HG02970 (cell line): ENCODE measurements at regions not wholly inside any gene's neighbourhood (a gene's known extent, or its start where the extent isn't known, plus 50 kb on each side); places are given as distances from the start of the nearest gene placed in this dataset.

Experiments used
- ATAC-seq: cut with Tn5 transposase; IDR thresholded peaks from one replicate; pipeline ENCODE4 v1.9.1; 2021; ENCODE audit warnings: mild to moderate bottlenecking, moderate library complexity, moderate number of reproducible peaks; ENCODE audit not compliant: unreplicated experiment, low FRiP score

GRCh38 chr18:78006774-78007260 lies 757.2 kb downstream of the GALR1 start:
- no peak for ATAC-seq

GRCh38 chr18:78010363-78010762 lies 760.7 kb downstream of the GALR1 start:
- no peak for ATAC-seq

GRCh38 chr18:78017869-78018268 lies 768.2 kb downstream of the GALR1 start:
- ATAC-seq = no peak

GRCh38 chr18:78021196-78021595 lies 771.5 kb downstream of the GALR1 start:
- ATAC-seq = no peak

DNA sequence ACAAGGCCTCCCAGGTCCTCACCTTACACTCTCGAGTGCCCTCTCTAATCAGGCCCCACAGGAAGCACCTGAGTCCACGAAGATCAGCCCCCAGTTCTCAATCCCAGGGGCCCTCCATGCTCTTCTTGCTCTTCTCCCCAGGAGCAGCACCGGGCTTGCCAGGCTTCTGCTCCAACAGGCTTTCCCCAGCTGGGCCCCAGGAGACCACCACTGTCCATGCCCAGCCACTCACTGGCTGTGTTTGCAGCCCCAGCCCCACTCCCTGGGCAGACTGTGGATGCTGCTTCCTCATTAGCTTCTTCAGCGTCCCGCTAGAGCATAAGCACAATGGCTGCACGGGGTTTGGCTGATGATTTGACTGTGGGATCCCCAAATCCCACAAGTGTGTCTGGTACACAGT lies 781.9 kb downstream of the GALR1 start:
- no peak for ATAC-seq

GRCh38 chr18:78031991-78032390 lies 782.3 kb downstream of the GALR1 start:
- no peak for ATAC-seq

- ATAC-seq = no peak
These were observed 782.9 kb downstream of the GALR1 start for GRCh38 chr18:78032574-78032973.

DNA sequence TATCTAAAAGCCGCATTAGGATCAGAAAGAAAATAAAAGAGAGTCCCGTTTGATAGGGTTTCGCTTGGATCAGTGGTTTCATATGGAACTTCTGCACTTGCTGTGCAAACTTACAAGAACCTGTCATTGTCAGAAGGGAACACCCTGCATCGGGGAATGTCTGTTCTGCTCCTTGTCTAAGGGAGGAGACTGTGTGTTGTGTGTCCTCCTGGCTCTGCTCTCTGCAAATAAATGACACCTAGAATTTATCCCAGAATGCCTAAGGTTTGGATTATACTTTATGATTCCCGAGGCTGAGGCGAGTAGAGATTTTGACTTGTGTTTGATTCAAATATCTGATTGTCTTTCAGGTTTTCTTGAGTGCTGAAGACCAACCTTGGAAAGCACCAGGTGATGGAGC lies 785.1 kb downstream of the GALR1 start:
- no peak for ATAC-seq

DNA sequence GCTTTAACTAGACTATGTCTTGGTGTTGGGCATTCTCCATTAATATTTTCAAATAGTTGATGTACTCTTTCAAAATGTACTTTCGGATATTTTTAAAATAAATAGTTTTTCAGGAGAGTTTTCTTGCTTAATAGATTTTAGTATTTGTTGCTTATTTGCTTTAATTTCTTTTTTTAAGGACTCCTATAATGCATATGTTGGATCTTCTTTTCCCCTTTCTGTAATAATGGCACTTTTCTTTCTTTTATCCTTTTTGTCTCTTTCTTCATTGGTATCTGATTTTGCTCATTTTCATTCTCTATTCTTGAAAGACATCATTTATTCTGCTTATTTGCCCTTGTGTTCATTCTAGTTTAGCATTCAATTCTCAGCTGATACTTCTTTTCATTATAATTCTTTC lies 791.6 kb downstream of the GALR1 start:
- ATAC-seq = no peak

DNA sequence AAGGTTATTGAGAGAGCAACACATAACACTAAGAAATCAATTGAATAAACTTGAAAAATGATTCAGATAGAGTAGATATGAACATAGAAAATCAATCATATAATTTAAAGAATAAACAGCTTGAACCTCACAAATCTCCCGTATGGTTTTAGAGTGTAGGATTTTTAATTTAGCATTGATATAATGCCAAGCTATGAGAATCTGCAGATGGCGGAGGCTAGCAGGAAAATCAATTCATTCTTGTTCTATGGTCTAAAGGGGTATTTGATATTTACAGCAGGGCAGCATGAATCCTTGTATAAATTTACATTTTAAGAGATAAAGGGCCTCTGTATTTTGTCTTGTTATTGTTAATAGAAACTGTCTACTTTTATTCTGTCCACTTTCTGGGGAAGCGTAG lies 797.0 kb downstream of the GALR1 start:
- no peak for ATAC-seq

GRCh38 chr18:78049281-78049680 lies 799.6 kb downstream of the GALR1 start:
- no peak for ATAC-seq

DNA sequence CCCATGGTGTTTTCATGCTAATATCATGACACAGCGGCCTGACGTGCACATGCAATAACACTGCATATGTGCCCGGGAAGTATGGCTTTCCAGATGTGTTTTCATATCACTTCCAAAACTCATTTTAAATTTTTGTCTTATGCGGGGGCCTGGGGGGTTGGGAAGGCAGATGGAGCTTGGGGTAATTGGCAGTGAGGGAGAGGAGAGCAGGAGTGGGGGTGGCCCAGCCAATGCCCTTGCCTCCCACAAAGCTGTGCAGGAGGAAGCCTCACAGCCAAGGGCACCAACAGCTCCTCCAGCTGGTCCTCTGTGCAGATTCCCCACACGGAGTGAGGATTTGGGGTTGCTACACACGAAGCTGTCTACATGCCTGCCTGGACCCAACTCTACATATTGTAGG lies 805.2 kb downstream of the GALR1 start:
- no peak for ATAC-seq

DNA sequence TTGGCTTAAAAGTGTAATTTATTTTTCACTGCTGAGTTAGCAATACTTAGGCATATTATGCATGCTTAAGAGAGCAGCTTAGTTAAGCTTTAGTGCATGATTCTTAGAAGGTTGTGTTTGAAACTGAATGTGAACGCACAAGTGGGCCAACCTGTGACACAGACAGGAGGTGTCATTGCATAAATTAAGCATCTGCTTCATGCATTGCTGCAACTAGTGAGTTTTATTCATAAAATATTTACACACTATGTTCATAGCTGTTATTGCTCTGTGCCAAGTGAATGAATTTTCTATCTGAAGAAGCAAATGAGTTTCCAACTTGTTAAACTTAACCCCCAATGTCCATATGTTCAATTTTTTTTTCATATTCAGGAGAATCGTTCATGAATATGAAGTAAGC lies 806.4 kb downstream of the GALR1 start:
- no peak for ATAC-seq

DNA sequence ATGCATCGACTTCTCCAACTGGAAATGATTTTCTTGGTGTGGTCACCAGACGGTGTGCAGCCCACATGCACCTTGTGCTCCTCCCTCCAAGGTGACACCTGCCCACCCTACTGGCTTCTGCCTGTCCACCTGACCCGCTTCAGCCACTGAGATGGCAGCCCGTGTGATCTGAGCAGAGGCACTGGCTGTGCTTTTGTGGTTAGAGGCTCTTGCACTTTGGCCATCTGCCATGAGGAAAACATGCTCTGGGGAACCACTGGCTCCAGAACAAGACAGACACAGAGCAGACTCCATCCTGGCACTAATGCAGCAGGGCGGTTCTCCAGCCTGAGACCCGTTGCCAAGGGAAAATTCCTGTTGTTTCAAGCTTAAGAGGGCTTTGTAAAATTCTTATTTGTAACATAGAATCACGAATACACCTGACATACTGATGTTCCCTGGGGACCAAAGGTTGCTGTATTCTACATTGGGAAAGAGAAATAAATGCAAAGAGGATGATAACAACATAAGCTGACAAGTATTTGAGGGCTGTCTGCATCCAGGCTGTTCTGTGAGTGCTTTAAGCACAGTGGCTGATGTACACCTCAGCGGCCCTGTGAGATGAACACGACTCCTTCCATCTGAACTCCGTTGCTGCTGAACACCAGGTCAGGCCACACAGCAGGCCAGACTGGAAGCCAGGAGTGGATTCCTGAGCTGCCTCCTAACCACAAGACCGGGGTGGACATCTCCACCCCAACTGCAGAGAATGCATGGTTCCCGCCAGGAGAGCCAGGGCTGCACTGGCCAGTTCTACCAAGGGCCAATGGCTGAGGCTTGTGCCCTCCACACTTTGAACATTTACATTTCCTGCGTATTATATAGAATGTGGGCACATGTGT lies 820.4 kb downstream of the GALR1 start:
- ATAC-seq = no peak

DNA sequence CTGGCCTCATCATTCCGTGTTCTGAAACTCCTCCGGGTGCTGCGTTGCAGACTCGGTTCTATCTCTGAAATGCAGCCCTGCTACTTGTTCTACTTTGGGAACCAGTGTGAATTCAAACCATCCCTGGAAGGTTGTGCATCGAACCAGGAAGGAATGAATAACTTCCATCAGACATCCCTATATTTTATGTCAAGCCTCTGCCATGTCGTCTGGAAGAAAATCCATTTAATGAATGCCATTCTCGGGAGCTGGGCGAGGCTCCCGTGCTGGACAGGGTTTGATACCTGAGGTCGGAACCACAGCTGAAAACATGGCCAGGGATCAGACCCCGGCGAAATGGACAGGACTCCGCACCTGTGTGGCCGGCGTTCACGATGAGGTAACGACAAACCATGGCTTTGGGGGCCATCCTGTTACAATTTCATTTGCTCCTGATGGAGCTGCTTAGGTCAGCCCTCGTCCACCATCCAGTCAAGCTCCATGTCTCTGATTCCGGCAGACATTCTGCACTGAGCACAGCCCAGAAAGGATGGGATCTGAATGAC lies 821.6 kb downstream of the GALR1 start:
- ATAC-seq = no peak

DNA sequence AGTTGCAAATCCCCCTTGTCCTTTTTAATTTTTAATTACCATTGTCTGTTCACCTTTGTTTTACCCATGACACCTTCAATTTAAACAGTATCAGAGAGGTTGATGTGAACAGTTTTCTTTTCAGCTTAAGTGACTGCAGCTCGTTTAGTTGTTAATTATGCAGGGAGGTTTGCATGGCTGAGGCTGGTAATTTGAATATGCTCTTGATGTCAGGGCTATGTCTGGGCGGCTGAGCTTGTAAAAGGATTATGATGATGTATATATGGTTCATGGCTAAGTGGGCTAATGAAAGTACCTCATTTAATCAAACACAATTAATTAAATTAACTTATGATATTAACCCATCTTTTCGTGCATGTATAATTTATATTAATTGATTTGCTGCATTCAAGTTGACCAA lies 822.1 kb downstream of the GALR1 start:
- no peak for ATAC-seq

- ATAC-seq = no peak
These were observed 822.7 kb downstream of the GALR1 start for GRCh38 chr18:78072375-78072774.

GRCh38 chr18:78073275-78073674 lies 823.6 kb downstream of the GALR1 start:
- no peak for ATAC-seq

DNA sequence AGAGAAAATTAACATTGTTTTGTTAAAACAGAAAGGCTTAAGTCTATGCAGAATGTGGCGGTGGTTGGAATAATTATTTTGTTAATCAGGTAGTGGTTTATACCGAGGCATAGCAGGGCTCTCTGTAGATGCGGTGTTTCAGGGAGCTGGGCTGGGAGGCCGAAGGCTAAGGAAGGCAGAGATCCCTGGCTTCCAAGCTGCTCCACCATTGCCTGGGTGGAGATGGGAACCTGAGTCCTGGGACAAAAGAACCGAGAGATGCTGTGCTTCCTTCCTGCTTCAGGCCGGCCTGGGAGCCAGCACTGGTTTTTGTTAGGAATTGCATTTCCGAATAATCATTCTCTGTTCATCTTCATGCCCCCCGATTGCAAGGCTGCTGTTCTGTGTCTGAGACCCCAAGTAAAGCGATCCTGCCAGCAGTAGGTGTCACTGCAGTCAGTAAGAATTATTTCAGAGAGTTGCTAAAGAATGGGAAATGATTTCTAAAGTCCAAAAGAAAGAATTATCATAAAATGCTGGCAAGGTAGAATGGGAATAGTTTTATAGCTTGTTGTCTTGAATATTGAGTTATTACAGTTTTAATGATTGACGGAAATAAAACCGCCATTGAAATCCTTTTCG lies 824.9 kb downstream of the GALR1 start:
- ATAC-seq = no peak

DNA sequence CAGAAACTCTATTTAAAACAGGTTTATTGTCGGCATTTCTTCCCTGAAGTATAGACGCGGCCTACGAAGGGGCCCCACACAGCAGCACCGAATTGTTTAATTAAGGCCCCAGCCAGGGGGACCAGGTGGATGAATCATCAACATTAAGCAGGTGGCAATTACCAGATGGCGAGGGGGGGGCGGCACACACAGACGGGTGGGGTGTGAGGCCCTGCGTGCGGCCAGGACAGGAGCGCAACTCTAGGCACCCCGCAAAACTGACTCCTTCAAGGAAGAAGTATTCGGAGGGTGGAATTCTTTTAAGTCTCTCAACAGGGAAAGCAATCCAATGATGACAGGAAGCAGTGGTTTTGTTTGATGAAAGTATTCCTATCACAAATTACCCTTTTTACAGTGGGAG lies 830.4 kb downstream of the GALR1 start:
- ATAC-seq = no peak

GRCh38 chr18:78080761-78081160 lies 831.1 kb downstream of the GALR1 start:
- ATAC-seq = no peak

DNA sequence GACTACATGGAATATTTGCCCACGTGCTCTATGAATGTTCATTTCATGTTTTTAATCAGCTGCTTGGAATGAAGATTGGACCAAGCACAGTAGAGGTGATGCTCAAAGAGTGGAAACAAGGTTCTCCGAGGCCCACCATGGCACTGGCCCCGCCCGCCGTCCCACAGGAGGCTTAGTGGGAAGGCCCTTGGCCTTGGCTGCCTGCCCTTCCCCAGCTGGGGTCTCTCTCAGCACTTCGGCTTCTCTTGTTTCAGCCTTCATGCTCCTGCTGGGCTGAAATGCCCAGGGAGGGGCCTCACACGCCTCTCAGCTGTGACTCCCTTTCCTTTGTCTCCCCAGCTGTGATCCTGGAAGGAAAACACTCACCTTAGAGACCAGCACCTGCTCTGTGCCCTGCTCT lies 833.2 kb downstream of the GALR1 start:
- ATAC-seq = no peak
